HG03469 (cell line): ENCODE measurements at regions not wholly inside any gene's neighbourhood (a gene's known extent, or its start where the extent isn't known, plus 50 kb on each side); places are given as distances from the start of the nearest gene placed in this dataset.

Source experiments
- ATAC-seq: cut with Tn5 transposase; IDR thresholded peaks from one replicate; pipeline ENCODE4 v1.9.1; 2021; ENCODE audit warnings: mild to moderate bottlenecking, moderate library complexity, moderate number of reproducible peaks; ENCODE audit not compliant: unreplicated experiment

GRCh38 chr11:25943777-25944661, 387.9 kb upstream of the ANO3 start:
- no peak for ATAC-seq

DNA sequence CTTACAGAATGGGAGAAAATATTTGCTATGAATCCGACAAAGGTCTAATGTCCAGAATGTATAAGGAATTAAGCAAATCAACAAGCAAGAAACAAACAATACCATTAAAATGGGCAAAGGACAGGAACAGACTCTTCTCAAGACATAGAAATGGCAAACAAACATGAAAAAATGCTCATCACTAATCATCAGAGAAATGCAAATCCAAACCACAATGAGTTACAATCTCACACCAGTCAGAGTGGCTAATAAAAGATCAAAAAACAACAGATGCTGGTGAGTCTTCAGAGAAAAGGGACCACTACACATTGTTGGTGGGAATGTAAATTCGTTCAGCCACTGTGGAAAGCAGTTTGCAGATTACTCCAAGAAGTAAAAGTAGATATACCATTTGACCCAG, 382.0 kb upstream of the ANO3 start:
- no peak for ATAC-seq

- no peak for ATAC-seq
Observed at GRCh38 chr11:25953006-25953405, 378.9 kb upstream of the ANO3 start.

GRCh38 chr11:25958045-25958444, 373.9 kb upstream of the ANO3 start:
- no peak for ATAC-seq

DNA sequence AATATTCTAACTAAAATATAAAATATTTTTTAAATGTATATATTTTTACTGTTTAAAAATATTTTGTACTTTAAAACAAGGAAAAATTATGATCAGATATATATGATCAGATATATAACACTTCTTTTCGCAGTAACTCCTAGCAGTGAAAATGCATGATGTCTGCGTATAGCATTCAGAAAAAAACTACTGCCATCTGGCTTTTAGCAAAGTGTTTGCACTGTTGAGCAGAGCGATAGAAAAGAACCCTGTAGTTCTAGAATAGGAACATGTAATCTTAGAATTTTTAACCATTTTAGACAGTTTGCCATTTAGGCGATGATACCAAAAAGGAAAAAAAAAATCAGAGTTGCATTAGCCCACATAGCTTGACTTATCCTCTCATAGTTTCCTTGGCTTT, 370.4 kb upstream of the ANO3 start:
- no peak for ATAC-seq

GRCh38 chr11:25970726-25971508, 361.0 kb upstream of the ANO3 start:
- no peak for ATAC-seq

- no peak for ATAC-seq
Observed at GRCh38 chr11:25980091-25980490, 351.8 kb upstream of the ANO3 start.

- ATAC-seq = peak; percentile 95
Observed at GRCh38 chr11:25981998-25982397, 349.9 kb upstream of the ANO3 start.

DNA sequence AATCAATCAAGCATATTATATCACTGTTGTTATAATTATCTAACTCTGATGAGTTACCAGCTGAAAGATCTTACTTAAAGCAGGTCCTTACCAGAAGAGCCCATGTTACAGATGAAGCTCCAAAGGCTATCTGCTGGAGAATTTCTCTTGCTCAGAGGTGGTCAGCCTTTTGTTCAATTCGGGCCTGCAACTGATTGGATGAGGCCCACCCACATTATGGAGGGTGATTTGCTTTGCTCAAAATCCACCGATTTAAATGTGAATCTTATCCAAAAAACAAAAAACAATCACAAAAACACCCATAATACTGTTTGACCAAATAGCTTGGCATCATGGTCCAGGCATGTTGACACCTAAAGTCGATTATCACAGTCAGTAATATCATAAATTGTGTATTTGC, 348.6 kb upstream of the ANO3 start:
- ATAC-seq = no peak

- ATAC-seq = no peak
Observed at GRCh38 chr11:25988178-25988577, 343.8 kb upstream of the ANO3 start.

DNA sequence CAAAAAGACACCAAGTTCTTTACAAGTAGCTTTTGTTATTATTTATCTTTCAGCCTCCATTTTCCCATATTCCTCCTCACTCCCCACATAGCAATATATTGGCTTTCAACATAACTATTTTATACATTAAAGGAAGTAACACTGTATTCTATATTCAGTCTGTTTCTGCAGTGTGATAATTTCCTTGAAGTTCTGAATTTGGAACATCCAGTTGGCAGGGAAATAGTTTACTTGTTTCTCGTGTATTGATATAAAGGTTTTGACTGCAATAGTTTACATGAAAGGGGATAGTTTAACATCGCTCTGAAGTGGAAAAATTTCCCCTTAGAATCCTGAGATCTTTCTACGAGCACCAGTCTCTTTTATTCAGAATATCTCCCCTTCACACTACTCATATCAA, 341.5 kb upstream of the ANO3 start:
- no peak for ATAC-seq

DNA sequence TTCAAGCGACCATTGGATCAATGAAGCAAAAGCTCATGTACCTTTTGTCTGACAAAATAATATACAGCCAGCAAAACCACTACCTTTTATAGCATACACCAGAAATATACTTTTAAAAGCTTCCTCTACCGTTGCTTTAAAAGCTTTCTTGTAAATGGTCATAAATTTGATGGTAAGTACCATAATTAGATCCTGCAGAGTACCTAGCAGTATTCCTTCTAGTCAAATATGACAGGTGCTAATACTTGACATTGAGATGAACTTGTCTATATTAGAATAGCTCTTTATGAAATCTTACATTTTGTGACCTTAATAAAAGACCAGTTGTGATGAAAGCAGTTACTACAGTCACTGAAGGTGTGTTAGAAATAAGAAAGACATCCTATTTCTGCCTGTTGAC, 340.5 kb upstream of the ANO3 start:
- ATAC-seq = no peak

- ATAC-seq = no peak
Observed at GRCh38 chr11:25992294-25992693, 339.6 kb upstream of the ANO3 start.

DNA sequence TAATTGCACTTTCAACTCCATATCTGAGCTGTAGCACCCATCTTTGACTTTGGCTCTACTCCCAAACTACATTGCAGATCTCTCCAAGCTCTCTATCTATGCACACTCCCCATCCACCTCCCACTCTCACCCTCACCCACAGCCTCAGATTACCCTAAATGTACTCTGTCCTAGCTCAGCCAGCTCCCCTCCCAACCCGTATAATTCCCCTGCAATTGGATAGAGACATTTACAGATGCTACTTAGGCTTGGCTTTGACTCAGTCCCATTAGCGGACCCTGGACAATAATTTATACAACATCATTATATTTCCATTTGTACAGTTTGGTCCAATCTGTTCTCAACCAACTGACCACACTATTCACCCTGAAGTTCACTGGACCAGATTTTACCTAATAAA, 338.9 kb upstream of the ANO3 start:
- ATAC-seq = no peak

- no peak for ATAC-seq
Observed at GRCh38 chr11:26011474-26011873, 320.5 kb upstream of the ANO3 start.

- no peak for ATAC-seq
Observed at GRCh38 chr11:26014456-26015115, 317.3 kb upstream of the ANO3 start.

GRCh38 chr11:26017322-26017860, 314.5 kb upstream of the ANO3 start:
- ATAC-seq = no peak

- ATAC-seq = no peak
Observed at GRCh38 chr11:26017903-26018302, 314.0 kb upstream of the ANO3 start.

GRCh38 chr11:26018336-26018735, 313.6 kb upstream of the ANO3 start:
- ATAC-seq = no peak

DNA sequence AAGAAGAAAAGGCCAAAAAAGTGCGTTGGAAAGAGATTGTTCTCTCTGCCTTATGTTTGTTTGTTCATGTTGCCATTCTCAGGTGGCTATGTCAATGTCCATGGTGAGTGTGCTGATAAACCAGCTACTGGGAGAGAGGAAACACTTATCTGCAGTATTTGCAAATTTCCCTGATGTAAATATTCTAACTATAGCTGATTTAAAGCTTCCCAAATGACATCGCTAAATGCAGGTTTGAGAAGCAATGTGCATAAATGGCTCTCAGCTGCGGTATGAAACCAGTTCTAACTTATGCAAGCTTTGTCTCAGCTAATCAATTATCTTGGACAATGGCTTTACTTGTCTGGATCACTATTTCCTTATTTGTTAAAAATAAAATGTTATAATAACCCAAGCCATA, 312.5 kb upstream of the ANO3 start:
- no peak for ATAC-seq

DNA sequence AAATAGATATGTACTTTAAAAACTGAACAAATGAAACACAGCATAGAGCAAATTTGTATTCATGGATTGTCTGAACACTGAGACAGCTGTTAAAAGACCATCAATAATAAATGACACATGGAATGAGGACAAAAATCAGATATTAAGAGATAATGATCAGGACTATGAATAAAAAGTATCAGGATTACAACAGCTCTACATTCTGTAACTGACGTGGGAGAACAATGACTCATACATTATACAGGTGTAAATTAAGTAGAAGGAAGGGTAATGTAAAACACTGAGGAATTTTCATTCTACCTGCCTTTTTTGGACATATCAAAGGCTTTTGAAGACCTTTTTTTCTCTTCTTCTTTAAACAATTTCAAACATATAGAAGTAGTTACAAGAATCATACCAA, 310.9 kb upstream of the ANO3 start:
- ATAC-seq = no peak
